ENCODE measurements at regions not wholly inside any gene's neighbourhood (a gene's known extent, or its start where the extent isn't known, plus 50 kb on each side); places are given as distances from the start of the nearest gene placed in this dataset.
"Not testable (repeated sequence)": the region's sequence is repeated elsewhere in the genome, so short reads cannot be mapped to it uniquely, and the experiment has no call there.

GRCh38 chr3:84683493-84683892, 275.3 kb upstream of the CADM2 start:
- ChIA-PET POLR2A (no interaction called here), CTCF (no interaction called here)
- Mint-ChIP-seq H3K4me1 (ENCODE audit: low read depth) (no peaks in the 10 kb centered on the region), H3K36me3 (ENCODE audit: low read depth) (no peaks in the 10 kb centered on the region), H3K4me3 (no peak overlapping the region), H3K27me3 (ENCODE audit: low read depth) (no peaks in the 10 kb centered on the region), H3K27ac (no peak overlapping the region), H3K9me3 (ENCODE audit: insufficient read depth) (peaks cover 5% of the 10 kb centered on the region)
- ATAC-seq (no peak), DNase-seq (no peak)

GRCh38 chr3:84685467-84685866, 273.3 kb upstream of the CADM2 start:
- Mint-ChIP-seq H3K4me1 (ENCODE audit: low read depth) (no peaks in the 10 kb centered on the region), H3K27ac (no peak overlapping the region), H3K36me3 (ENCODE audit: low read depth) (no peaks in the 10 kb centered on the region), H3K27me3 (ENCODE audit: low read depth) (no peaks in the 10 kb centered on the region), H3K9me3 (ENCODE audit: insufficient read depth) (peaks cover 5% of the 10 kb centered on the region), H3K4me3 (no peak overlapping the region)
- CTCF ChIA-PET: no interaction called here
- POLR2A ChIA-PET: no interaction called here
- DNase-seq (no peak), ATAC-seq (no peak)

- no peaks in the 10 kb centered on the region for H3K9me3 Mint-ChIP-seq (ENCODE audit: insufficient read depth)
- DNase-seq: no peak
- POLR2A ChIA-PET: no interaction called here
Measured at GRCh38 chr3:84692261-84692660, 266.5 kb upstream of the CADM2 start.

GRCh38 chr3:84710288-84710687, 248.5 kb upstream of the CADM2 start:
- H3K36me3 Mint-ChIP-seq (ENCODE audit: low read depth); H3K4me3 Mint-ChIP-seq; ATAC-seq; POLR2A ChIA-PET; DNase-seq; CTCF ChIA-PET; H3K4me1 Mint-ChIP-seq (ENCODE audit: low read depth); H3K27me3 Mint-ChIP-seq (ENCODE audit: low read depth); H3K27ac Mint-ChIP-seq: not testable (repeated sequence)
- H3K9me3 Mint-ChIP-seq (ENCODE audit: insufficient read depth): peaks cover 13% of the 10 kb centered on the region

More at GRCh38 chr3:84692261-84692660, 266.5 kb upstream of the CADM2 start:
- Mint-ChIP-seq H3K4me3 (no peak overlapping the region), H3K27me3 (ENCODE audit: low read depth) (no peaks in the 10 kb centered on the region), H3K36me3 (ENCODE audit: low read depth) (no peaks in the 10 kb centered on the region), H3K4me1 (ENCODE audit: low read depth) (no peaks in the 10 kb centered on the region), H3K27ac (no peak overlapping the region)
- ATAC-seq: no peak
- CTCF ChIA-PET: no interaction called here

- Mint-ChIP-seq H3K9me3 (ENCODE audit: insufficient read depth) (peaks cover 5% of the 10 kb centered on the region), H3K4me1 (ENCODE audit: low read depth) (no peaks in the 10 kb centered on the region), H3K27ac (no peak overlapping the region), H3K27me3 (ENCODE audit: low read depth) (no peaks in the 10 kb centered on the region), H3K36me3 (ENCODE audit: low read depth) (no peaks in the 10 kb centered on the region), H3K4me3 (no peak overlapping the region)
- DNase-seq (no peak), ATAC-seq (no peak)
- CTCF ChIA-PET: no interaction called here
- POLR2A ChIA-PET: no interaction called here
Measured at GRCh38 chr3:84717894-84718293, 240.9 kb upstream of the CADM2 start.

- Mint-ChIP-seq H3K9me3 (ENCODE audit: insufficient read depth) (no peaks in the 10 kb centered on the region), H3K27ac (no peak overlapping the region), H3K4me1 (ENCODE audit: low read depth) (no peaks in the 10 kb centered on the region), H3K4me3 (no peak overlapping the region), H3K27me3 (ENCODE audit: low read depth) (no peaks in the 10 kb centered on the region), H3K36me3 (ENCODE audit: low read depth) (no peaks in the 10 kb centered on the region)
- POLR2A ChIA-PET: no interaction called here
- ATAC-seq (no peak), DNase-seq (no peak)
- CTCF ChIA-PET: no interaction called here
Measured at GRCh38 chr3:84724877-84725276, 233.9 kb upstream of the CADM2 start.

- no peak for ATAC-seq
- no peaks in the 10 kb centered on the region for H3K27me3 Mint-ChIP-seq (ENCODE audit: low read depth)
- POLR2A ChIA-PET: no interaction called here
Measured at GRCh38 chr3:84727616-84728015, 231.2 kb upstream of the CADM2 start.

GRCh38 chr3:84734731-84735130, 224.1 kb upstream of the CADM2 start:
- H3K27me3 Mint-ChIP-seq (ENCODE audit: low read depth); CTCF ChIA-PET; H3K4me3 Mint-ChIP-seq; DNase-seq; ATAC-seq; H3K4me1 Mint-ChIP-seq (ENCODE audit: low read depth); H3K27ac Mint-ChIP-seq; POLR2A ChIA-PET; H3K36me3 Mint-ChIP-seq (ENCODE audit: low read depth): not testable (repeated sequence)
- peaks cover 17% of the 10 kb centered on the region for H3K9me3 Mint-ChIP-seq (ENCODE audit: insufficient read depth)

More at GRCh38 chr3:84727616-84728015, 231.2 kb upstream of the CADM2 start:
- peaks cover 8% of the 10 kb centered on the region for H3K9me3 Mint-ChIP-seq (ENCODE audit: insufficient read depth)
- no peaks in the 10 kb centered on the region for H3K4me1 Mint-ChIP-seq (ENCODE audit: low read depth)
- no peak for DNase-seq
- H3K36me3 Mint-ChIP-seq (ENCODE audit: low read depth): no peaks in the 10 kb centered on the region
- no peak overlapping the region for H3K27ac Mint-ChIP-seq
- CTCF ChIA-PET: no interaction called here
- H3K4me3 Mint-ChIP-seq: no peak overlapping the region

- Mint-ChIP-seq H3K4me3 (no peak overlapping the region), H3K36me3 (ENCODE audit: low read depth) (no peaks in the 10 kb centered on the region), H3K4me1 (ENCODE audit: low read depth) (no peaks in the 10 kb centered on the region), H3K27me3 (ENCODE audit: low read depth) (no peaks in the 10 kb centered on the region), H3K27ac (no peak overlapping the region), H3K9me3 (ENCODE audit: insufficient read depth) (peaks cover 9% of the 10 kb centered on the region)
- CTCF ChIA-PET: no interaction called here
- ATAC-seq: no peak
- no peak for DNase-seq
- POLR2A ChIA-PET: no interaction called here
Measured at GRCh38 chr3:84738086-84738485, 220.7 kb upstream of the CADM2 start.

- Mint-ChIP-seq H3K4me3 (no peak overlapping the region), H3K27me3 (ENCODE audit: low read depth) (no peaks in the 10 kb centered on the region), H3K27ac (no peak overlapping the region), H3K36me3 (ENCODE audit: low read depth) (no peaks in the 10 kb centered on the region), H3K4me1 (ENCODE audit: low read depth) (no peaks in the 10 kb centered on the region), H3K9me3 (ENCODE audit: insufficient read depth) (no peaks in the 10 kb centered on the region)
- ATAC-seq: no peak
- DNase-seq: no peak
- POLR2A ChIA-PET: no interaction called here
- CTCF ChIA-PET: no interaction called here
Measured at GRCh38 chr3:84742915-84743425, 215.8 kb upstream of the CADM2 start.

GRCh38 chr3:84744130-84744529, 214.7 kb upstream of the CADM2 start:
- H3K4me1 Mint-ChIP-seq (ENCODE audit: low read depth): no peaks in the 10 kb centered on the region
- ChIA-PET CTCF (no interaction called here), POLR2A (no interaction called here)
- DNase-seq (no peak), ATAC-seq (no peak)
- no peak overlapping the region for H3K4me3 Mint-ChIP-seq
- no peaks in the 10 kb centered on the region for H3K9me3 Mint-ChIP-seq (ENCODE audit: insufficient read depth)
- no peaks in the 10 kb centered on the region for H3K36me3 Mint-ChIP-seq (ENCODE audit: low read depth)
- H3K27ac Mint-ChIP-seq: no peak overlapping the region
- no peaks in the 10 kb centered on the region for H3K27me3 Mint-ChIP-seq (ENCODE audit: low read depth)

- ChIA-PET POLR2A (no interaction called here), CTCF (no interaction called here)
- no peaks in the 10 kb centered on the region for H3K27me3 Mint-ChIP-seq (ENCODE audit: low read depth)
- ATAC-seq (no peak), DNase-seq (no peak)
- no peaks in the 10 kb centered on the region for H3K4me1 Mint-ChIP-seq (ENCODE audit: low read depth)
- H3K27ac Mint-ChIP-seq: no peak overlapping the region
- no peak overlapping the region for H3K4me3 Mint-ChIP-seq
- no peaks in the 10 kb centered on the region for H3K36me3 Mint-ChIP-seq (ENCODE audit: low read depth)
- H3K9me3 Mint-ChIP-seq (ENCODE audit: insufficient read depth): peaks cover 10% of the 10 kb centered on the region
Measured at GRCh38 chr3:84755860-84756259, 202.9 kb upstream of the CADM2 start.

GRCh38 chr3:84759361-84759760, 199.4 kb upstream of the CADM2 start:
- no peaks in the 10 kb centered on the region for H3K27me3 Mint-ChIP-seq (ENCODE audit: low read depth)
- ATAC-seq (no peak), DNase-seq (no peak)
- CTCF ChIA-PET: no interaction called here
- H3K27ac Mint-ChIP-seq: no peak overlapping the region
- POLR2A ChIA-PET: no interaction called here
- H3K36me3 Mint-ChIP-seq (ENCODE audit: low read depth): no peaks in the 10 kb centered on the region
- no peak overlapping the region for H3K4me3 Mint-ChIP-seq
- H3K9me3 Mint-ChIP-seq (ENCODE audit: insufficient read depth): peaks cover 16% of the 10 kb centered on the region
- no peaks in the 10 kb centered on the region for H3K4me1 Mint-ChIP-seq (ENCODE audit: low read depth)

Measured in activated CD8-positive, alpha-beta T cell treated with anti-CD3 and anti-CD28 coated beads, Interleukin-2, amount 10 ng/mL, durations not matched to agents 7 days and 5 days (primary cell).